H1 (cell line): ENCODE measurements at regions not wholly inside any gene's neighbourhood (a gene's known extent, or its start where the extent isn't known, plus 50 kb on each side); places are given as distances from the start of the nearest gene placed in this dataset.

Source experiments
- CTCF ChIA-PET: fragments of 300-600 bp; sonication (Branson Sonifier 250); formaldehyde crosslinking; loops from one replicate; lab custom pipeline; 2021; ENCODE audit not compliant: partially characterized antibody; lab: Charles Lee
- POLR2A ChIA-PET: fragments of 300-600 bp; sonication (Branson Sonifier 250); formaldehyde crosslinking; loops from one replicate; lab custom pipeline; 2021; ENCODE audit warnings: inconsistent platforms; ENCODE audit not compliant: partially characterized antibody; lab: Charles Lee
- DNase-seq, 2 experiments: peaks; one replicate each; pipeline versions ENCODE4 v3.0.0 to v3.0.0-alpha.2; 2010 to 2022; ENCODE audit warnings: low spot score in 2 of 2, low read depth in 1 of 2, mixed read lengths in 1 of 2
- FAIRE-seq: peaks from 2 replicates; lab custom pipeline; 2011; peaks lifted over from hg19 to GRCh38; lab: Jason Lieb, UNC
- H2AFZ ChIP-seq: 2 replicates; pipeline ENCODE4 v1.8.1; 2012; ENCODE audit warnings: low read length, inconsistent platforms
- H2AK5ac ChIP-seq: 2 replicates; pipeline ENCODE4 v1.6.1; 2013; ENCODE audit warnings: low read depth, low read length
- H2BK120ac ChIP-seq: replicated peaks from 2 replicates; pipeline ENCODE3; 2013; ENCODE audit warnings: low read depth, low read length, inconsistent platforms
- H2BK12ac ChIP-seq: 2 replicates; pipeline ENCODE4 v1.6.1; 2013; ENCODE audit warnings: low read depth, low read length
- H2BK15ac ChIP-seq: 2 replicates; pipeline ENCODE4 v1.6.1; 2013; ENCODE audit warnings: low read length
- H2BK20ac ChIP-seq: 2 replicates; pipeline ENCODE4 v1.6.1; 2013; ENCODE audit warnings: low read length
- H2BK5ac ChIP-seq: 2 replicates; pipeline ENCODE4 v1.6.1; 2013; ENCODE audit warnings: low read depth, low read length
- H3K14ac ChIP-seq: 2 replicates; pipeline ENCODE4 v1.6.1; 2013; ENCODE audit warnings: inconsistent platforms; ENCODE audit not compliant: insufficient read length
- H3K18ac ChIP-seq: 2 replicates; pipeline ENCODE4 v1.6.1; 2013; ENCODE audit warnings: low read length; ENCODE audit errors: extremely low read depth
- H3K23ac ChIP-seq: 2 replicates; pipeline ENCODE4 v1.6.1; 2013; ENCODE audit warnings: inconsistent platforms; ENCODE audit not compliant: insufficient read length
- H3K23me2 ChIP-seq: 2 replicates; pipeline ENCODE4 v1.6.1; 2013; ENCODE audit warnings: low read depth, low read length
- H3K27ac ChIP-seq: 2 replicates; pipeline ENCODE4 v1.6.1; 2011; ENCODE audit warnings: low read depth, low read length, inconsistent platforms
- H3K27me3 ChIP-seq, 4 experiments: replicated peaks in 1 of 4; 1 replicate in 1 of 4; 2 replicates in 3 of 4; pipeline versions ENCODE4 v1.6.1 to v1.8.1; 2011 to 2013; ENCODE audit warnings: low read length in 3 of 4, mild to moderate bottlenecking in 3 of 4, inconsistent platforms in 2 of 4, mixed read lengths in 2 of 4, moderate library complexity in 1 of 4; ENCODE audit not compliant: control insufficient read depth in 3 of 4, insufficient read depth in 3 of 4; ENCODE audit errors: extremely low read depth in 1 of 4
- H3K36me3 ChIP-seq, 4 experiments: 2 replicates each; pipeline versions ENCODE4 v1.6.1 to v1.8.1; 2011 to 2013; ENCODE audit warnings: mild to moderate bottlenecking in 4 of 4, low read length in 3 of 4, moderate library complexity in 2 of 4, control low read depth in 1 of 4, inconsistent platforms in 1 of 4; ENCODE audit not compliant: insufficient read depth in 4 of 4, control insufficient read depth in 2 of 4
- H3K4ac ChIP-seq: replicated peaks from 2 replicates; pipeline ENCODE3; 2013; ENCODE audit warnings: low read length, low read depth, mixed read lengths, inconsistent platforms; ENCODE audit not compliant: insufficient read length
- H3K4me1 ChIP-seq, 4 experiments: replicated peaks in 1 of 4; 1 replicate in 1 of 4; 2 replicates in 3 of 4; pipeline versions ENCODE4 v1.6.1 to v1.8.1; 2011 to 2013; ENCODE audit warnings: low read length in 3 of 4, inconsistent platforms in 2 of 4, mixed read lengths in 1 of 4; ENCODE audit not compliant: insufficient read depth in 4 of 4, control insufficient read depth in 3 of 4
- H3K4me2 ChIP-seq, 2 experiments: 2 replicates each; pipeline versions ENCODE4 v1.6.1 to v1.8.1; 2011 to 2013; ENCODE audit warnings: low read depth in 2 of 2, low read length in 2 of 2, control low read depth in 1 of 2, inconsistent platforms in 1 of 2, mild to moderate bottlenecking in 1 of 2; ENCODE audit not compliant: insufficient read depth in 1 of 2
- H3K4me3 ChIP-seq, 4 experiments: fragments of 200-600, 300-600 bp in 1 of 4; sonication (generic), shearing (Covaris generic), sonication (Bioruptor Twin) in 1 of 4; 2 replicates each; pipeline versions ENCODE4 v1.5.1 to v1.8.1; 2011 to 2016; ENCODE audit warnings: low read length in 4 of 4, low read depth in 3 of 4, control low read depth in 2 of 4, inconsistent platforms in 2 of 4, mild to moderate bottlenecking in 2 of 4, mixed read lengths in 1 of 4, moderate library complexity in 1 of 4; ENCODE audit not compliant: insufficient read depth in 2 of 4; ENCODE audit errors: extremely low read depth in 1 of 4
- H3K56ac ChIP-seq: replicated peaks from 2 replicates; pipeline ENCODE3; 2013; ENCODE audit warnings: low read depth, mild to moderate bottlenecking, mixed read lengths, low read length, inconsistent platforms; ENCODE audit not compliant: insufficient read length
- H3K79me1 ChIP-seq: 2 replicates; pipeline ENCODE4 v1.6.1; 2013; ENCODE audit warnings: low read depth, low read length, control low read depth
- H3K79me2 ChIP-seq, 2 experiments: 2 replicates each; pipeline versions ENCODE4 v1.6.1 to v1.8.1; 2012 to 2013; ENCODE audit warnings: low read length in 2 of 2, mild to moderate bottlenecking in 2 of 2, inconsistent platforms in 1 of 2; ENCODE audit not compliant: insufficient read depth in 2 of 2, control insufficient read depth in 1 of 2
- H3K9ac ChIP-seq, 4 experiments: replicated peaks in 1 of 4; 1 replicate in 1 of 4; 2 replicates in 3 of 4; pipeline versions ENCODE4 v1.6.1 to v1.8.1; 2011 to 2013; ENCODE audit warnings: low read depth in 3 of 4, low read length in 3 of 4, control low read depth in 2 of 4, mild to moderate bottlenecking in 2 of 4, moderate library complexity in 2 of 4, inconsistent platforms in 1 of 4; ENCODE audit errors: extremely low read depth in 1 of 4
- H3K9me3 ChIP-seq, 2 experiments: 2 replicates each; pipeline versions ENCODE4 v1.6.1 to v1.8.1; 2012 to 2013; ENCODE audit warnings: mild to moderate bottlenecking in 2 of 2, moderate library complexity in 2 of 2, control low read depth in 1 of 2, inconsistent platforms in 1 of 2, low read depth in 1 of 2, low read length in 1 of 2, mixed read lengths in 1 of 2; ENCODE audit not compliant: insufficient read depth in 2 of 2
- H4K20me1 ChIP-seq, 2 experiments: replicated peaks in 1 of 2; 2 replicates each; pipeline versions ENCODE3 to v1.8.1; 2011 to 2013; ENCODE audit warnings: inconsistent platforms in 2 of 2, low read length in 2 of 2, mild to moderate bottlenecking in 1 of 2; ENCODE audit not compliant: insufficient read depth in 2 of 2, control insufficient read depth in 1 of 2
- H4K5ac ChIP-seq: 2 replicates; pipeline ENCODE4 v1.6.1; 2013; ENCODE audit warnings: low read length, low read depth, mixed read lengths, inconsistent platforms; ENCODE audit not compliant: insufficient read length
- H4K8ac ChIP-seq: 2 replicates; pipeline ENCODE4 v1.8.0; 2013; ENCODE audit warnings: mild to moderate bottlenecking, moderate library complexity, low read length, inconsistent platforms; ENCODE audit not compliant: insufficient read depth; ENCODE audit errors: extremely low read depth
- H4K91ac ChIP-seq: replicated peaks from 2 replicates; pipeline ENCODE3; 2013; ENCODE audit warnings: low read length, mixed read lengths, inconsistent platforms; ENCODE audit not compliant: insufficient read length
- CBX8 ChIP-seq: fragments of 300-800, 300-1000 bp; sonication (generic); IDR thresholded peaks from 2 replicates; pipeline ENCODE4 v1.7.1; 2016; ENCODE audit warnings: low read depth, low read length, borderline replicate concordance
- HDAC2 ChIP-seq, 2 experiments: fragments of 300-600 bp in 1 of 2; sonication (generic) in 1 of 2; IDR thresholded peaks; 2 replicates each; pipeline ENCODE4 v1.6.1; 2011 to 2012; ENCODE audit warnings: low read depth in 2 of 2, low read length in 2 of 2, mild to moderate bottlenecking in 2 of 2, moderate library complexity in 2 of 2, borderline replicate concordance in 1 of 2, inconsistent platforms in 1 of 2
- NRF1 ChIP-seq: IDR thresholded peaks from 2 replicates; pipeline ENCODE4 v1.6.1; 2011; ENCODE audit warnings: mild to moderate bottlenecking, low read depth, low read length, improper control_type of control experiment
- SIN3A ChIP-seq, 2 experiments: IDR thresholded peaks in 1 of 2; conservative IDR thresholded peaks in 1 of 2; 2 replicates each; pipeline ENCODE4 v1.6.1; 2011 to 2012; ENCODE audit warnings: low read length in 2 of 2, improper control_type of control experiment in 1 of 2, low read depth in 1 of 2, mild to moderate bottlenecking in 1 of 2
- TEAD4 ChIP-seq: IDR thresholded peaks from 2 replicates; pipeline ENCODE4 v1.6.1; 2012; ENCODE audit warnings: low read depth, low read length, inconsistent platforms, mixed read lengths
- TF ChIP-seq, protein P1 (sequence below): IDR thresholded peaks from 2 replicates; pipeline ENCODE4 v1.6.1; 2011; ENCODE audit warnings: low read length, improper control_type of control experiment

DNA sequence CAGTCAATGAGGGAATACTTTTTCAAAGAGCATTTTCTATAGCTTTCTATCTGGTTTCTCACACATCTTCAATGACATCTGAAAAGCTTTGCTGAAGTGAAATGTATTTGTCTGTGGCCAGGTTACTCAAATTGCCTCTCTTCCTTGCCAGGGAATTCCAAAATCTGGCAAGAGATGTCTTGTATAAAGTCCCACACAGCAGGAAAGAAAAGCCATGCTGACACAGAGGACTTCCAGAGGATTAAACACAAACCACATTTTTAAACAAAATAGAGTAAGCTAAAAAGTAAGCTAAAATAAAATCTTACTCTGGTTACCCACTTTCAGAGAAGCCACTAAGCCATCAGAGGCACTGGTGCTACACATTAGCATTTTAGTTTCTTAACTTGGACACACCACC, 93.1 kb upstream of the BCAR3 start:
- no peaks in the 10 kb centered on the region for H3K79me1 ChIP-seq
- no peak overlapping the region for H3K18ac ChIP-seq
- no peak overlapping the region for H3K4ac ChIP-seq
- H3K9ac ChIP-seq = no peak overlapping the region
- H2AK5ac ChIP-seq = no peak overlapping the region
- H2BK5ac ChIP-seq = no peak overlapping the region
- no peaks in the 10 kb centered on the region for H3K23me2 ChIP-seq
- H4K20me1 ChIP-seq = no peaks in the 10 kb centered on the region
- H4K5ac ChIP-seq = no peak overlapping the region
- H3K36me3 ChIP-seq = no peaks in the 10 kb centered on the region
- CTCF ChIA-PET = interaction anchor here (0.8 to 1.5 kb wide), 6 partner anchors 14 to 145 kb away, joined by 3 to 7 read pairs (median 3); no protein-coding TSS in a partner anchor
- FAIRE-seq (no peak), DNase-seq (no peak)
- H2AFZ ChIP-seq = no peak overlapping the region
- H4K8ac ChIP-seq = no peak overlapping the region
- no peak overlapping the region for H3K14ac ChIP-seq
- H3K4me2 ChIP-seq = no peak overlapping the region
- H2BK12ac ChIP-seq = no peak overlapping the region
- no peaks in the 10 kb centered on the region for H3K9me3 ChIP-seq
- no peak overlapping the region for H2BK20ac ChIP-seq
- H4K91ac ChIP-seq = no peak overlapping the region
- no peaks in the 10 kb centered on the region for H3K79me2 ChIP-seq
- no peak overlapping the region for H3K4me3 ChIP-seq
- H3K56ac ChIP-seq = no peak overlapping the region
- H3K23ac ChIP-seq = no peak overlapping the region
- no peak overlapping the region for H3K27ac ChIP-seq
- H2BK15ac ChIP-seq = no peak overlapping the region
- H2BK120ac ChIP-seq = no peak overlapping the region
- POLR2A ChIA-PET = interaction anchor here (0.6 to 1.1 kb wide), 2 partner anchors 16 to 22 kb away, joined by 3 read pairs; no protein-coding TSS in a partner anchor
- H3K27me3 ChIP-seq = no peaks in the 10 kb centered on the region
- peaks cover 2 to 6% (median 5%) of the 10 kb centered on the region in 4 experiments; a peak in 4 of 7 replicates for H3K4me1 ChIP-seq
- TF ChIP-seq CBX8 = no peak
- no peak for TF ChIP-seq HDAC2 (IDR thresholded peaks at IDR 0.05; ENCODE audit: borderline replicate concordance in 1 of 2, low read depth in 2 of 2, low read length in 2 of 2)
- TF ChIP-seq, protein P1, sequence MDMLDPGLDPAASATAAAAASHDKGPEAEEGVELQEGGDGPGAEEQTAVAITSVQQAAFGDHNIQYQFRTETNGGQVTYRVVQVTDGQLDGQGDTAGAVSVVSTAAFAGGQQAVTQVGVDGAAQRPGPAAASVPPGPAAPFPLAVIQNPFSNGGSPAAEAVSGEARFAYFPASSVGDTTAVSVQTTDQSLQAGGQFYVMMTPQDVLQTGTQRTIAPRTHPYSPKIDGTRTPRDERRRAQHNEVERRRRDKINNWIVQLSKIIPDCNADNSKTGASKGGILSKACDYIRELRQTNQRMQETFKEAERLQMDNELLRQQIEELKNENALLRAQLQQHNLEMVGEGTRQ = no peak
- TF ChIP-seq NRF1 = no peak
- TF ChIP-seq SIN3A (conservative IDR thresholded peaks at IDR 0.05 in 1 of 2, IDR thresholded peaks at IDR 0.05 in 1 of 2; ENCODE audit: low read depth in 1 of 2, low read length in 2 of 2) = no peak
- no peak for TF ChIP-seq TEAD4
